Iris pigment epithelial cell (primary cell): ENCODE measurements at regions not wholly inside any gene's neighbourhood (a gene's known extent, or its start where the extent isn't known, plus 50 kb on each side); places are given as distances from the start of the nearest gene placed in this dataset.
"Not testable (repeated sequence)": the region's sequence is repeated elsewhere in the genome, so short reads cannot be mapped to it uniquely, and the experiment has no call there.

Experiments used
- DNase-seq: peaks from one replicate; pipeline ENCODE4 v3.0.0-alpha.2; 2011; ENCODE audit warnings: low read depth

DNA sequence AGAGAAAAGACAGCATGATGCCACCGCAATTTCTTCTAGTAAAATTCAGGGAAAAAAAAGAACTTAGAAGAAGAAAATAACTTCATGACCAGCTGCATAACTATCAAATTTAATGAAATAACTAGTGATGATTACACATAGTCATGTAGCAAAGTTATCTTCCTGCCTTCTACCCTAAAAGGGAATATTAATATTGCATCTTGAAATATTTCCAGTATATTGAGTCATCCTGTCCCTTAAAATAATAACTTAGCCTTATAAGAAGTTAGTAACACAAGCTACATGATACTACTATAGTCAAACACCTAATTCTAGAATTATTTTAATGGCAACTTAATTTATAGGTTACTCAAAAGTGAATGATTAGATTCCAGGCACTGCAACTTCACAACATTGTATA is 289.2 kb downstream of the KLF12 start:
- DNase-seq: peak; percentile 51

DNA sequence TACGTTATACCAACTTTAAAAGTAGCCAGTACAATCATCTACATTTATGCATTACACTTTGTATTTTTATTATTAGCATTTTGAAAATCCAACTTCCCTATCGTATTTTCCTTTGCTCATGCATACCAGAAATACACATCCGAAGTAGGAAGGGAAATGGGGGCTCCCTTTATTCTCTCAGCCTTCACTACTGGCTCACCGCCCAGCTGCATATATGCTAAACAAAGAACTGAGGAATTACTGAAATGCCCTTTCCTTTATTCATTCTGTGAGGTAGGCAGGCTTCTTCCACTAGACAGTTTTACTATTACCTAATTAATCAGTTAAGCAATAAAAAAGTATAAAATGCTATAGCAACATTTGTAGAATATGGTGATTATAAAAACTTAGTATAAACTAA is 291.6 kb downstream of the KLF12 start:
- peak; percentile 33 for DNase-seq

DNA sequence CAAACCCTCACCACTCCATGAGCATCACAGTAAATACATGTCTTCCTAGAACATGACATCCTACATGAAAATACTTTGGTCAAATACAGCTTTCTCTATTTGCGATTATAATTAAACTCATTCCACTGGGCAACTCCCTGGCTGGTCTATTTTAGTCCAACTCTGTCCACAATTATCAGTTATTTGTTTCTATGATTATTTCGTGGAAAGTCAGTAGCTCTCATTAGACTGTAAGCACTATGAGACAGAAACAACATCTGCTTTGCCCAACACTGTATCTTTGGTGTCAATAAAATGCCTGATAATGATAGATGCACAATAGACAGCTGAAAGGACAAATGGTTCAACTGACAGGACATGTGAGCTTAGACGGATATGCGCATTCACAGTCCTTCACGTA is 292.0 kb downstream of the KLF12 start:
- DNase-seq: no peak

DNA sequence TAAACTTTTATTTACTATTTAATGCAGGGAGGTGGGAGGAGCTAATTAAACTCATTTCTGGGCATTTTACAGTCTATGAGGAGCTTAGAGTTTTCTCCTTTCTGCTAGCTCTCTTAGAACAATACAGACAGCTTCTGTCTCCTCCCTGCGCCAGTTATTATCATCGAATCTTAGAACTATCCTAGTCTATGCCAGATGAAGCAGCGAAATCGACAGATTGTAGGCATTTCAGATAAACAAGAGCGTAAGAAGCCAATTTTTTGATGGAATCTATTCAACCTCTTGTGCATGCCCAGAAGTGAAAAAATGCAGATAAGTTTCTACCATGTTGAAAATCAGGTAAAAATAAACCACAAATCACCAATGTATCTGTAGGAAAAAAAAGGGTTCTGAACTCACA is 297.1 kb downstream of the KLF12 start:
- no peak for DNase-seq

DNA sequence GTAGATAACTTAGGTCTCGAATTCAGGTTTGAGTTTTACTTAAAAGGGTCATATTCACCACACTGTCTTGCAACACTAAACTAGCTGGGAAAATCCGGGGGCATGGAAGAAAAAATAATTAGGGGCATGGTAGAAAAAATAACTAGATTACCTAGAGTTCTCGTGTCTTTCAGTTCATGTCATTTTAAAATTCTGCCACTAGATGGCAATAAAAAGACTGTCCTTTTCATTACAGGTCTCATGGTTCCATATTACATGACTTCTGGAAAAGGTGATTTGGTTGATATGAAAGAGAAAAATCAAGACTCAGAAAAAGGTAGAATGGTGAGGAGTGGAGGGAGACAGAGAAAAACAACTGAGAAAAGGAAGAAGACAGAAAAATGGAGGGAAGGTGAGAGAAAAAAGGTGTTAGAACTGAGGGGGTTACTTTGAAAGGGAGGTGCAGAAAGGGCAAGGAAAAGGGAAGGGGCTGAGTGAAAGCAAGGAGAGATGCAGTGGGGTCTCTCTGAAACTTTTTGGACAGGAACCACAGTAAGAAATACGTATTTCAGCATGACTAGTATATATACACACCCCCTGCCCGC is 299.0 kb downstream of the KLF12 start:
- peak; percentile 47 for DNase-seq

DNA sequence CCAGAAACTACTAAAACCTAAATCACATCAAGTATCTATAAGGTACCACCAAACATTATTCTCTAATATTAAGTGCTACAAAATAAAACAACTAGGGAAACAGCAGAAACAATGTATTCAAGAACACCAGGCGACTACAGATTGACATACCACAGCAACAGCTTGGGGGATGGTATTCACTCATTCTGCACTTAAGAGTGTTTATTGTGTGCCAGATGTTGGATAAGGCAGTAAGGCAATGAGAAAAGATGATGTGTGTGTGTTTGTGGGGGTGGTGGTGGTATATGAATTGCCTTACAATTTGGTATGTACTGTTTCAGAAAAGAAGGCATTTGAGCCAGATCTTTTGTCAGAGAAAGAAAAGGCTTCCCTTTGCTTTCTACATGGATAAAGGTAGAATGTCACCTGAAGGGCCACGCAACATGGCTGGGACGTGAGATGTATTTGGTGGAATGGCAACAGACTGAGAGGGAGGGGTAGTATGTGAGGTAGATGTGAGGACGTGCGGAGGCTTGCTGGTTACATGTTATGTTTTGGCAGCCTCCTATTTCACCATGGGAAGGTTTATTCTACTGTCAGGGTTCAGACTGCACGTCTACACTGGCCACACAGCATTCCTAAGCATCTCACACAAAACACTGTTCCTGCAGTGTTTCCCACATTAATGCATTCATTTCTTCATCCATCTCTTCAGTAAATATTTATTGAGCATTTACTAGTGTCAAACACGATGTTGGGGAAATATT is 300.7 kb downstream of the KLF12 start:
- DNase-seq: no peak

DNA sequence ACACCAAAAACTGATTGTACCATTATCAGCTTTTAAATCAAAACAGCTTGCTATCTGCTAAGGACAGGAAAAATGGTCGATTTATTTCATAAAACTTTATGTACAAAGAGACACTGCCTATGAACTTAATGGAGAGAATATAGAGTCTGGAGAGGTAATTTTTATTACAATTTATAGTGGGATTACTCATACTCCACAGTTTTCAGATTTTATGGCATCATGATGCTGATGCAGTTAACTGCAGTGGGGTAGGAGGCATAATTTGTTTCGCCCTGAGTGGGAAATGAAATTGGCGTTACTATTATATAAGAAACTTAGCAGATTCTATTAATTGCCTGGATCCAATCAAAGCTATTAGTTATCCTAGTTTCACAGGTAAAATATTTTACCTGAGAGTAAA is 301.4 kb downstream of the KLF12 start:
- DNase-seq: no peak

DNA sequence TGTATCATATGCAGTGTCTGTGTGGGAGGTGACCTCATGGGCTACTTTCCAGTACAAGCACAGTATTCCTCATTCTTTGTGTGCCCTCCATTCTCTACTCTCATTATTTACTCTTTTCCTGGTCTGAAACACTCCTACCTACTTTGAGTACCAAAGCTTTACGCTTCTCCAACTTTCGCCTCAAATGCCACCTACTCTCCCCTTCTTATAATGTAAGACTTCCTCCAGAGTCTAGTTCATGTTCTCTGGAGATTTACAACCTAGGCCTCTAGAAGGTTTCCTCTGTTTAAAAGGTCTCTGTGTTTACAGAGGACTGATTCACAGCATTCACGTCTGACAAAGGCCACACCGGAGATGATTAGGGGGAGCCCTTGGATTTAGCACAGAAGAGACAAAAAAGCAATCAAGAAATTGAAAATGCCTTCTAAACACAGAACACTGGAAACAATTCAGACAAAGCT is 302.0 kb downstream of the KLF12 start:
- no peak for DNase-seq

DNA sequence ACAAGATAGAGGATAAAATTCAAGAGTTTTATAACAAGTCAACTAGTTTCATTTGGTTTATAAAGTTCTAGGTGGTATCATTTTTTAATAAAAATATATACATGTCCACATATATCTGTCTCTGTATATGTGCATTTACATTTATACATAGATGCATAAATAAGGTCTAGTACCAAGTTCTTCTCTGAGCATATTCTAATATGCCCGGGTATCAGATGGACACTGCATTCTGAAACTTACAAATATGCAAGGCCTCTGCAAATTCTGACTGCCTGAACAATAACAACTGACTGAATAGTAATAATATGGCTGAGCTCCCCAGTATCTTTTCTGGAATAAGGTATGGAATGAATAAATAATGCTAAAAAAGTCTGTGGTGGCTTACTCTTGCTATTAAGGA is 304.8 kb downstream of the KLF12 start:
- DNase-seq: no peak

DNA sequence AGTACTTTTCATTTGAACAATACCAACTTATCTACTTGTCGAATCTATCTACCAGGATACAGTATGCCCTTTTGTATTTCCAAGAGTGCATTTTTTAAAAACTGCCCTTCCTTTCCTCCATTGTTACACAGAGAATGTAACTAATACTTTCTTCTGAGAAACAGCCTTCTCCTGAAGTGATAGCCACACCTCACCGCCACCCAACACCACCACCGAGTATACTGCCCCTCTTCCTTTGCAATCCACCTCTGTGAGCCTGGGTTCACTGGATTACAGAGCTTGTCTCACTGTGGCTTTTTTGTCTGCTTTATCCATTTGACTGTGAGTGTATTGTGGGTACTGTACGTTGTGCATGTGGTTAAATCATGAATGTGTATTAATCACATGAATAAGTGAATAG is 305.4 kb downstream of the KLF12 start:
- no peak for DNase-seq

DNA sequence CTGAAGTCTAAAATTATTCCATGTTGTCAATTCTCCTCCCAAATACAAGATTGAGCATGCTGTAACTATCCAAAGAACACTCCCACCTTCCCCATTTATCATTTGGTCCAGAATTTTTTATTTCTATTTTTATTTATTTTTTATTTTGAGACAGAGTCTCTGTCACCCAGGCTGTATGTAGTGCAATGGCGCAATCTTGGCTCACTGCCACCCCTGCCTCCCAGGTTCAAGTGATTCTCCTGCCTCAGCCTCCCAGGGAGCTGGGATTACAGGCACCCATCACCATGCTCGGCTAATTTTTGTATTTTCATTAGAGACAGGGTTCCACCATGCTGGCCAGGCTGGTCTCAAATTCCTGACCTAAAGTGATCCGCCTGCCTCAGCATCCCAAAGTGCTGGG is 306.8 kb downstream of the KLF12 start:
- DNase-seq: no peak

DNA sequence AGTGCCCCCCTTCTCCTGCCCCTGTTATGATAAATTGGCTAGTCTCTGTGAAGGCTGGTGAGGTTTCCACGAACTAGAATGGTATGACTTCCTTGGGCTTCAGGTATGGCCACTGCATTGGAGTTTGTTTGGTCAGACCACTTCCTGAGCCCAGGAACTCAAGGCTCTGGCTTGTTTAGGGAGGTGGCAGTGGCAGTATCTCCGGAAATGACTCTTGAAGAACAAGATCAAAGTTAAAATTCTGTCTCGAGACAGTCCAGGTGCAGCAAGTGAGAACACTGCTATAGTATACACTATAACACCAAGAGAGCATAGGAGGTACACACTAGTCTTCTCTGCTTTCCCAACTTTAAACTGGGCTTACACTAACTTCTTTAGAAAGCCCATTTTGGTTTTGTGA is 309.1 kb downstream of the KLF12 start:
- no peak for DNase-seq

DNA sequence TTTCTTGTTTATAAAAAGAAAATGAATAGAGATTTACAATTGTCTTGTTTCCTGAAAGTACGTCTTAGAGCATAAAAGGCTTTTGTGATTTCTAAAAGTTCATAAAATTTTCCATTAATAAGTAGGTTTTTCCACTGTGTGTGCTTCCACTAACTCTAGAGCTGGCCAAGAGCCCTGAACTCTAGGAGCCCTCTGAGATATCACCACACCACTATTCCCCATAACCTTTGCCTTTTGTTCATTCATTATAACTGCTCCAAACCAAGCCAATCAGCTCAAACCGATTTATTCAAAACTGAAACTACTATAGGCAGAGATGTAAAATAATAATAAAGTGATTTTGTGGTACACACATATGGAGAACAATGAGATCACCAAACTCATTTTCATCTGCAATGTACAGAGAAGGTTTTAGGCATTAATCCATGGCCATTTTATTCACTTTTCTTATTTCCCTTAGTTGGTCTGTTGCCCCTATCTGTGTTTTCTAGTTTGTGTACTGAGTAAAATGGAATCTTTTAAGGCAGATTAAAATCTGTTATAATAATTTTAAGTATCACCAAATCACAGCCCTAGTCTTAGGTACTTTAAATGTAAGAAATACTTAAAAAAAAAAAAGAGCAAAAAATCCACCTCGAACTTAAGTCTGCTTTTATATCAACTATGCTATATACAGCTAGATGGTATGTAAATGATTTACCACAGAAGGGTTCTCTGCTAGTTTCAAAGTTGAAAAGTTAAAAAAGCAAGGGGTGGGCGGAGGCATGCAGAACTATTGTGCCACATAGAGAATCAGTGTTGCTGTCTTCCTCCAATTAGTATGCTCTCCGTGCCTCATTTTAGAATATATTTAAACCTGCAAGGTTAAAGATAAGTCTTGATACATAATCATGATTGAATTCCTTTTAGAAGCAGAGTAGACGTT is 311.3 kb downstream of the KLF12 start:
- no peak for DNase-seq

DNA sequence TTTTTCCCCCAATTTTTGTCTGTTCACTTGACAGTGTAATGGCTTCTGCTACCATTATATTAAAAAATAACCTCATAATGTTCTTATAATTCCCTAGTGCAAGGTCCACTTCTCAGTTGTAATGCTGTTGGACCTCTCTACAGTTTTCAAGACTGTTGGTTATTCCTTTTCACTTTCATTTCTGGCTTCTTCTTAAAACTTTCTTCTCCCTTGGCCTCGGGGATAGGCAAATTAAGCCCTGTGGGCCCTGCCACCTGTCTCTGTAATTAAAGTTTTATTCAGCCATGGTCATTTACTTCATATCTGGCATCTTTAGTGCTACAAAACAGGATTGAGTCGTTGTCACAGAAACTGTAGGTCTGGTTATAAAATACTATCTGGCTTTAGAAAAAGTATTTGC is 313.5 kb downstream of the KLF12 start:
- DNase-seq: no peak

DNA sequence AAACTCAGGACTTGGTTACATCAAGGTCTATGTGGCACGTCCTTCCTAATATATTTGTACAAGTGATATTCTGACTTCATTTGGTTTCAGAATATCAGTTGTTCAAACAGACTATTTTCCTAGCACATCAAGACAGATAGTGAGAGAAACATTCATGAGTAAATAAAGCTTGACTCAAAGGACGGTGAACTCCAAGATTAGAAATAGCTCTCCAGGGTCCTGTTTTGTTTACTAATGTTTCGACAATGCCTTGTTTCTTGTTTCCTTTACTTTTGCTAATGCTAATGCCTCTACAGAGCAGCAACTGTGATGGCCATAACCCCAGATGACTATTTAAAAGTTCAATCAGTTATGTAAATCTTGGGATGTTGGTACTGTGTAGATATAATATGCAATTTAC is 313.9 kb downstream of the KLF12 start:
- DNase-seq: no peak

DNA sequence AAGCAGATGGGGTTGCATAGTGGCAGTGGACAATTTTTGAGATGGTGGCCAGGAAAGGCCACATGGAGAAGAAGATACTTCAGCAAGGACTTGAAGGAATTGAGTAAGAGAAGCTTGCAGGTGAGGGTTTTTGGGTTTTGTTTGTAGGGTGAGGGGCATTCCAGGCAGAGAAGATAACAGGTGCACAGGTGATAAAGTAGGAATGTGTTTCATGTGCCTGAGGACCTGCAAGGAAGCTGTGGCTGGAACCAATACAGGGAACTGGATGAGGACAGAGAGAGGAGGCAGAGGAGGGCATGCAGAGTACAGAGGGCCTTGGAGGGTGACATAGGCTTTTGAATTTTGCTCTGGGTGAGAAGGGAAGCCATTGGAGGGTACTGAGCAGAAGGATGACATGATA is 314.5 kb downstream of the KLF12 start:
- no peak for DNase-seq

DNA sequence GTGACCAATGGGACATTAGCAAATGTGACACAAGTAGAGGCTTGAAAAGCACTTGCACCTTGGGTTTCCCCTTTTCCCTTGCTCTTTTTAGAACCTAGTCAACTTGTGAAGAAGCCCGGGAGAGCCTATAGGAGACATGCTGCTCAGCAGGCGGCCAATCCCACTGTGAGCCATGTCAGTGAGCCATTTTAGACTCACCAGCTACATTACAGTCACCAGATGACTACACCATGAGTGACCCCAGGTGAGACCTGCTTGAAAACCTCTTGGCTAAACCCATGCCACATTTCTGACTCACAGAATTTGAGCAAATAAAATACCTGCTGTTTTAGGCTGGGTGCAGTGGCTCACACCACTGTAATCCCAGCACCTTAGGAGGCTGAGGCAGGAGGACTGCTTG is 317.5 kb downstream of the KLF12 start:
- DNase-seq: no peak

DNA sequence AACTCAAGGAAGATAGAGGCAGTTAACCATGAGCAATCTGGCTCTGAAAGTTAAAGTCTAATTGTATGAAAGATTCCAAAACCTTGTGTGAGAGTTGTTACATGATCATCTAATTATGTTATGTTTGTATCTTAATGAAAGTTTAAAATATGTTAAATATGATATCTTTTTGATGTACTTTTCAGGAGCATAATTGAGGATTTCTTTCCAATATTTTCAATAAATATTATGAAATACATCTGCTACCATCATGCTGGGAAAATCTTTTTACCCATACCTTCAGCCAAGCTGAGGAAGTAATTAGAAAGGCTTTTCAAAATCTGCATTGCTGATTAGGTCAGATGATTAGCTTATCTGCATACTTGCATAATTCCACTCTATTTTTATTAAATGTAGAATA is 318.4 kb downstream of the KLF12 start:
- DNase-seq: no peak

DNA sequence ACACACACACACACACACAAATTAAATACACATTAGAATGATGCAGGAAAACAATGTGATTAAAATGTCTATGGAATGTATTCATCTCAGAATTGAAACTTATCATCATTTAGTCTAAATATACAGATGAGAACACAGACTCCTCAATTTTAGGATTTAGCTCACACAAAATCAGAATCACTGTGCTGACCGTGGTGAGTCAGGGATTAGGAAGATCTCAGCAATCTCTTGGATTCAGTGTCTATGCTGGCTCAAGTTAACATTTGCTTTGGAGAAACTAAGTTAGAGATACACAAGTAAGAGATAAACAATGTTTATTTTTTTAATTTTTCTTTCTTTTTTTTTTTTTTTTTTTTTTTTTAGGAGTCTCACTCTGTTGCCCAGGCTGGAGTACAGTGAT is 323.6 kb downstream of the KLF12 start:
- peak; percentile 28 for DNase-seq

DNA sequence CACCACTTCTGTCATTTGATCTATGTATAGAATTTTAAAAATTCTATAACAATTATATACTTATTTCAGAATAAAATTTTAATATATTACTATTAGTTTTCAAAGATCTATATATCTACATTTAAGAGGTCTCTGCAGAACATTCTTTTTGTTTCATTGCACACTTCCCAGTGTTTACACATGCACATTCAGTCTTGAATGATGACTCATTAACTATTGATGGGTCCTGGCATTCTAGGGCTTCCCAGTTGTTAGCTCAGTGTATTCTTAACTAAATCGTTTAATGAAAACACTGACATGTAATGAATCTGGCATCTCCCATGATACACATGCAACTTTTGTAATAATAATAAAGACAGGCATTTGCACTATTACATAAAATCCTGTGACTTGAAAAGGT is 324.6 kb downstream of the KLF12 start:
- DNase-seq: peak; percentile 80

DNA sequence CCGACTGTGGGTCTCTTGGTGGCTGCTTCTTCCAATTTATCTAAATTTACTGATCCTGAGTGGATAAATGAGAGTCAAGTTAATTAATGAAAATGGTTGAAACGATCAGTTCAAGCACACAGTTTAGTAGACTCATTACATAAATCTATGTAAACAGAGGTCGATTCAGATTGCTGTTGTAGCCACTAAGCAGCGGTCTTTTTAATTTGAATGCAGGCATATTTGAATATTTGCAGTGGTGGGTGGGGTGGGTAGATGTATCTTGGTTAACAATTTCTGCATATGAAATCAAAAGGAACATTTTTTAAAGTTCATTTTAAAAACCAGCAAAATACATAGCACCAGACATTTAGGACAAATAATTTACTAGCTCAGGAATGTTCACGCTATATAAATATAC is 325.9 kb downstream of the KLF12 start:
- DNase-seq: no peak

DNA sequence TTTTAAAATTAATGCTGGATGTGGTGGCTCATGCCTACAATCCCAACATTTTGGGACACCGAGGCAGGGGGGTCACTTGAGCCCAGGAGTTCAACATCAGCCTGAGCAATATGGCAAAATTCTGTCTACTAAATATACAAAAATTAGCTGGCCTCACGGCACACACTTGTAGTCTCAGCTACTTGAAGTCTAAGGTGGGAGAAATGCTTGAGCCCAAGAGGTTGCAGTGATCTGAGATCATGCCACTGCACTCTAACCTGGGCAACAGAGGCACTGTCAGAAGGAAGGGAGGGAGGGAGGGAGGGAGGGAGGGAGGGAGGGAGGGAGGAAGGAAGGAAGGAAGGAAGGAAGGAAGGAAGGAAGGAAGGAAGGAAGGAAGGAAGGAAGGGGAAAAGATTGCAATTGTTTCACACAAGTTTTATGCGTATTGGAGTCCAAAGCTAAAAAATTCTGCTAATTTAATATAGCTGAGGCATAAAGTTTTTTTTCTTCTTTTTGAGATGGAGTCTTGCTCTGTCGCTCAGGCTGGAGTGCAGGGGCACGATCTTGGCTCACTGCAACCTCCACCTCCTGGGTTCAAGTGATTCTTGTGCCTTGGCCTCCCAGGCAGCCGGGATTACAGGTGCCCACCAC is 328.8 kb downstream of the KLF12 start:
- not testable (repeated sequence) for DNase-seq

DNA sequence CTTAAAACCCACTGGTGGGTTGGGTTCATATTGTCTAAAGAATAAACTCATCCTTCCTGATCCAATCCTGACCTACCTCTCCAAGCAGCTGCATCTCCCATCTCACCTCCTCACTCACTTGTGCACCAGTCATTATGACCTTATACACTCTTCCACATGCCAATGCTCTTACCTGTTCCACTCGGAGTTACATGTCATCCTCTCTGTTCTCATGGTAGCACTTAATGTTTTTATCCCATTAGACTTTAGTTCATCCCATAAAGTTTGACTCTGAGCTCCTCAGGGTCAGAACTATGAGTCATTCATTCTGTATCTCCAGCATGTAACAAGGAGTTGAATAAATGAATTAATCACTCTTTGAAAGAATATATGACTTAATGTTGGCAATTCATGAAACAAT is 330.2 kb downstream of the KLF12 start:
- peak; percentile 67 for DNase-seq
